DMS114 treated with DMSO at 0.1 percent for 48 hours (cell line): ENCODE measurements at regions not wholly inside any gene's neighbourhood (a gene's known extent, or its start where the extent isn't known, plus 50 kb on each side); places are given as distances from the start of the nearest gene placed in this dataset.
"Not testable (repeated sequence)": the region's sequence is repeated elsewhere in the genome, so short reads cannot be mapped to it uniquely, and the experiment has no call there.

Experiments used
- DNase-seq: peaks from one replicate; lab custom pipeline; 2025; ENCODE audit not compliant: unreplicated experiment; lab: John Stamatoyannopoulos, UW

DNA sequence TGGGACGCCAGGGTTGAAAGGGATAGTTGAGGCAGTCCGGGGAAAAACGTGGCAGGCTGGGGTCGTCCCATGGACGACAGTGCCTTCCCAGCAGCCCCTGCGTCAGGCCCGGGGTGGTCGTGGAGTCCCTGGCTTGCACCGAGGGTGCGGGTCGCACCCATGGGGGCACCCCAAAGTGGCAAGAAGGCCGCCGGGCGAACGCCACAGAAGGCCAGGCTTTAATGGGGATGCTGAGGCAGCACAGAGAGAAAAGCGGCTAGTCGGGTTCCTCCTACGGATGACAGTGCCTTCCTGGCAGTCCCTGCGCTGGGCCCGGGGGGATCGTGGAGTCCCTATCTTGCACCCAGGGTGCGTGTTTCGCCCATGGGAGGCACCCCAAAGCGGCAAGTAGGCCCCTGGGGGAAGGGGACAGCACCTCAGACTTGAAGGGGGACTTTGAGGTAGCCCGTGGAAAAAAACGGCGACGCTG lies 158.6 kb upstream of the ALG10B start:
- no peak for DNase-seq

DNA sequence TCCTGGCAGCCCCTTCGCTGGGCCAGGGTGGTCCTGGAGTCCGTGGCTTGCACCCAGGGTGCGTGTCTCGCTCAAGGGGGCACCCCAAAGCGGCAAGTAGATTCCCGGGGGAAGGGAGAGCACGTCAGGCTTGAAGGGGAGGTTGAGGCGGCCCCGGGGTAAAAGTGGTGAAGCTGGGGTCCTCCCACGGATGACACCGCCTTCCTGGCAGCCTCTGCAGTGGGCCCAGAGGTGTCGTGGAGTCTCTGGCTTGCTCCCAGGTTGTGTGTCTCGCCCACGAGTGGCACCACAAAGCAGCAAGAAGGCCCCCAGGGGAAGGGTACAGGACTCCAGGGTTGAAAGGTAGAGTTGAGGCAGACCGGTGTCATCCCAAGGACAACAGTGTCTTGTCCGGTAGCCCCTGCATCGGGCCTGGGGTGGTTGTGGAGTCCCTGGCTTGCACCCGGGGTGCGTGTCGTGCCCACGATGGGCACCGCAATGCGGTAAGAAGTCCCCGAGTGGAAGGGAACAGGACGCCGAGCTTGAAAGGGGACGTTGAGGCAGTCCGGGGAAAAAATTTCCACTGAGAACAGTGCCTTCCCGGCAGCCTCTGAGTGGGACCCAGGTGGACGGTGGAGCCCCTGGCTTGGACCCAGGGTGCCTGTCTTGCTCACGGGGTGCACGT lies 158.0 kb upstream of the ALG10B start:
- no peak for DNase-seq

DNA sequence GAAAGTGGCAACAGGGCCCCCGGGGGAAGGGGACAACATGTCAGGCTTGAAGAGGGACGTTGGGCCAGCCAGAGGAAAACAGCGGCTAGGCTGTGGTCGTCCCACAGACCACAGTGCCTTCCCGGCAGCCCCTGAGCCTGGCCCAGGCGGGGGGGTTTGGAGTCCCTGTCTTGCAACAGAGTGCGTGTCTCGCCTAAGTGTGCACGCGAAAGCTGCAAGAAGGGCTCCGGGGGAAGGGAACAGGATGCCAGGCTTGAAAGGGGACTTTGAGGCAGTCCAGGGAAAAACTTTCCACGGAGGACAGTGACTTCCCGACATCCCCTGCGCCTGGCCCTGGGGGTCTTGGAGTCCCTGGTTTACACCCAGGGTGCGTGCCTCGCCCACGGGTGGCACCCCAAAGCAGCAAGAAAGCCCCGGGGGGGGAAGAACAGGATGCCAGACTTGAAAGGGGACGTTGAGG lies 157.5 kb upstream of the ALG10B start:
- DNase-seq: no peak

DNA sequence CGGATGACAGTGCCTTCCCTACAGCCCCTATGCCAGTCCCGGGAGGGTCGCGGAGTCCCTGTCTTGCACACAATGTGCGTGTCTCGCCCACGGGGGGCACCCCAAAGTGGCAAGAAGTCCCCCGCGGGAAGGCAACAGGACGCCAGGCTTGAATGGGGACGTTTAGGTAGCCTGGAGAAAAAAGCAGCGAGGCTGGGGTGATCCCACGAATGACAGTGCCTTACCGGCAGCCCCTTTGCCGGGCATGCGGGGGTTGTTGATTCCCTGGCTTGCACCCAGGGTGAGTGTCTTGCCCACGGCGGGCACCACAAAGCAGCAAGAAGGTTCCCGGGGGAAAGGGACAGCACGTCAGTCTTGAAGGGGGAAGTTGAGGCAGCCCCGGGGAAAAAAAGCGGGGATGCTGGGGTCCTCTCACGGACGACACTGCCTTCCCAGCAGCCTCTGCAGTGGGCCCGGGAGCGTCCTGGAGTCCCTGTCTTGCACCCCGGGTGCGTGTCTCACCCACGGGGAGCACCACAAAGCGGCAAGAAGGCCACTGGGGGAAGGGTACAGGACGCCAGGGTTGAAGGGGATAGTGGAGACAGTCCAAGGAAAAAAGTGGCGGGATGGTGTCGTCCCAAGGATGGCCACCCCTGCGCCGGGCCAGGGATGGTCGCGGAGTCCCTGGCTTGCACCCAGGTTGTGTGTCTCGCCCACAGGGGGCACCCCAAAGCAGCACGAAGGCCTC lies 156.8 kb upstream of the ALG10B start:
- DNase-seq: no peak

DNA sequence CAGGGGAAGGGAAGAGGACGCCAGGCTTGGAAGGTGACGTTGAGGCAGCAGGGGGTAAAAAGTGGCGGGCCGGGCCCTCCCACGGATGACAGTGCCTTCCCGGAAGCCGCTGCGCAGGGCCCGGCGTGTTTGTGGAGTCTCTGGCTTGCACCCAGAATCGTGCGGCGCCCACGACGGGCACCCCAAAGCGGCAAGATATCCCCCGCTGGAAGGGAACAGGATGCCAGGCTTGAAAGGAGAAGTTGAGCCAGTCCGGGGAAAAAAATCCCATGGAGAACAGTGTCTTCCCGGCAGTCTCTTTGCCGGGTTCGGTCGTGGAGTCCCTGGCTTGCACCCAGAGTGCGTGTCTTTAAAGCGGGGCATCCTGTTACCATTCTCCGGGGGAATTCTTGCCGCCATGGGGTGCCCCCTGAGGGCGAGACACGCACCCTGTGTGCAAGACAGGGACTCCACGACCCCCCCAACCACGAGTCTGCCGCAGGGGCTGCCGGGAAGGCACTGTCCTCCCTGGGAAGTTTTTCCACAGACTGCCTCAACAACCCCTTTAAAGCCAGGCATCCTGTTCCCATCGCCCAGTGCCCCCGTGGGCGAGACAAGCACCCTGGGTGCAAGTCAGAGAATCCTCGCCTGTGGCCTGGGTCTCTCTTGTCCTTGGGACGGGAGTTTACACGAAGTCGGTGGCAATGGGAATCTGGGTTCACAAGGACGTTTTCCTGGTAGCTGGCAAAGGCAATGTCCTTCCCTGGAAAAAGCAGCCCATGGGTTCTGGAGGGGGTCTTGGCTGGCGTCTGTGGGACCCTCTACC lies 156.1 kb upstream of the ALG10B start:
- DNase-seq: no peak

DNA sequence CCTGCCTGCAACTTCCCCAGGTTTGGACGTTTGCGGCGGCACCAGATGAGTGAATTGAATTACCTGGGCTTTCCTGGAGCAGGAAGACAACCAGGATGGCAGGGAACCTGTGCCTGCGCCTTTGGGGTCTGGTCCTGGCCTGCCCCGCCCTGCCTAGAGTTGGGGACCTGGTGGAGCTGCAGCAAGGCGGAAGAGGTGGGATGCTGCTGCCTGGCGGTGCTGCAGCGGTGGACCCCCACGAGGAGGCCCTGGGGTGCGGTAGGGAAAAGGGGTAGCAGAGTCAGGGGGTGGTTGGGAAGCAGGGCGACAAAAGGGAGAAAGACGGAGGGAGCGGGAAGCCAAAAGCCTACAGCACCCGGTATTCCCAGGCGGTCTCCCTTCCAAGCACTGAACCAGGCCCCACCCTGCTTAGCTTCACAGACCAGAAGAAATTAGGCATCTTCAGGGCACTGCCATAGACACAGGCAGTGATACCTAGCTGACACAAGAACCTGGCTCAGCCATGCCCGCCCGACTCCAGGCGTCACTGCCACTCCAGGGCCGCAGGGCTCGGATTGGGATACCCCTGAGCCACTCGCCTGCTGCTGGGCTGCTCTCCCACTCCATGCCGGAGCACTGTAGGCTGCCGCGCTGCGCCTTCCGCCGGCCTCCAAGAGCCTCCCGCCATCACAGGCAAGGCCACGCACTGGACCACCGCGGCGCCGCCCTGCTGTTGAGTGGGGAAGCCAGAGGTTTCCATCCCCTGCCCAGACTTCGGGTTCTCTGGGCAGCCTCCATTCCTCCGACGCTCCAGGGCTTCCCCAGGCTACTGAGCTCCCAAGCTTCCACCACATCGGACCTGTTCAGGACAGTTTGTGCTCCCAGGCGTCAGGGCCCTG lies 155.2 kb upstream of the ALG10B start:
- no peak for DNase-seq

DNA sequence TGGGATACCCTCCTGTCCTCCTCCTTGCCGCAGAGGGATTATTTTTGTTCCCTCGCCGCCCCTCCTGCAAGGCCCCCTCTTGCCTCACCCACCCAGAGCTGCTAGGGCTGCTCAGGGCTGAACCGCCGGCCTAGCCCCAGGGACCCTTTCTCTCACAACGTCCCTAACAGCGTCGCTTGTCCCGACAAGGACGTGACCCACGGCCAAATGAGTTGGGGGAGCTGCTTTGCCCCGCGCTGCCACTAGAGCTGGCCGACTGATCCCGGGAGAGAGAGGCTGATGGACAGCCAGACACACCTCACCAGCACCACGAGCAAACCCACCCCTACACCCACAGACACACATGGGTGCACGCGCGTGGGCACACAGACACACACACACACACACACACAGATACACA lies 154.6 kb upstream of the ALG10B start:
- no peak for DNase-seq

DNA sequence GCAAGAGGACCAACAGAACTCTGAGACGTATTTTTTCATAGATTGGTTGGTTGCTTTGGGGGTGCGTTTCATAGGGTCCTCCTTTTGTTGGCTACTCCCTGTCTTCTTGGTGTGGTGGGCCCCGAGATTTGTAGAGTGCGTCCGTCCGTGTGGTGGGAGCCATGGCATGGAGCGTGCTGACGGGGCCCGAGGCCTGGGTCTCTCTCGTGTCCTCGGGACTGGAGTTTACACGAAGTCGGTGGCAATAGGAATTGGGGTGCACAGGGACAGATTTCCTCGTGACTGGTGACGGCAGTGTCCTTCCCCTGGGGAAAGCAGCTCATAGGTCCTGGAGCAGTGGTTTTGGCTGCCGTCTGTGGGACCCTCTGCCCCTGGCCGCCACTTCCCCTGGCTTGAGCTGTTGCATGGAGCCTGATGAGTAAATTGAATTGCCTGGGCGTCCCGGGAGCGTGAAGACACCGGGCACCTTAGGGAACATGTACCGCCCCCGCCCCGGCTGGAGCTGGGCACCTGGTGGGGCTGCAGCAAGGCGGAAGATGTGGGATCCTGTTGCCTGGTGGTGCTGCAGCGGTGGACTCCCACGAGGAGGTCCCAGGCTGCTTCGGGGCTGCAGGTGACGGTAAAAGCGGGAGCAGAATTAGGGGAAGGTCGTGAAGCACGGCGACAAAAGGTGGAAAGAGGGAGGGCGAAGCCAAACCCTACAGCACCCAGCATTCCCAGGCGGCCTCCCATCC lies 153.7 kb upstream of the ALG10B start:
- DNase-seq: no peak

DNA sequence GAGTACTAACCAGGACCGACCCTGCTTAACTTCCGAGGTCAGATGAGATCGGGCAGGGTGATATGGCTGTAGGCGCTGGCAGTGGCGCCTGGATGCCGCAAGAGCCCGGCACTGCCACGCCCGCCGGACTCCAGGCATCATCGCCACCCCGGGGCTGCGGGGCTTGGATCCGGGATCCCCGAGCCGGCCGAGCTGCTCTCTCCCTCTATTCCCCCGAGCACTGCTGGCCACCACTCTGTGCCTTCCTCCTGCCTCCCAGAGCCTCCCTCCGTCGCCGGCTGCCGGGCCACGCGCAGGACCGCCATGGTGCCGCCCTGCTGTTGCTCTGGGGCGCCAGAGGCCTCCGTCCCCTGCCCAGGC lies 153.2 kb upstream of the ALG10B start:
- no peak for DNase-seq

DNA sequence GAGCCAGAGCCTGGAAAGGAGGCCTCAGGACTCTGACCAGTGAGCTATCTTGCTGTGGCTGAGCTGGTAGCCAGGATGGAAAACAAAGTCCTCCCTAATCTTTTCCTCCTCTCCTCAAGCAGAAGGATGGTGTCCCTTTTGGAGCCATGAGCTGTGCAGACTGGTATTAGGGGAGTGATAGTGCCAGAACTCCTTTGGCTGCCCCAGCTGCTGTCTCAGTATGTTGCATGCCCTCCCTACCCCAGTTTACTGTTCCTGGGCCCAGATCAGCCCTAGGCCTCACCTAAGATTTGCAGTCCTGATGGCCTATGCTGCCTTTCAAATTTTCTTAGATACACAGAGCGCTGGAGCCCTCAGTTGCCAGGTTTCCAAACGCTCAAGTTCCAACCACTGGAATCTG lies 150.3 kb upstream of the ALG10B start:
- DNase-seq: no peak

DNA sequence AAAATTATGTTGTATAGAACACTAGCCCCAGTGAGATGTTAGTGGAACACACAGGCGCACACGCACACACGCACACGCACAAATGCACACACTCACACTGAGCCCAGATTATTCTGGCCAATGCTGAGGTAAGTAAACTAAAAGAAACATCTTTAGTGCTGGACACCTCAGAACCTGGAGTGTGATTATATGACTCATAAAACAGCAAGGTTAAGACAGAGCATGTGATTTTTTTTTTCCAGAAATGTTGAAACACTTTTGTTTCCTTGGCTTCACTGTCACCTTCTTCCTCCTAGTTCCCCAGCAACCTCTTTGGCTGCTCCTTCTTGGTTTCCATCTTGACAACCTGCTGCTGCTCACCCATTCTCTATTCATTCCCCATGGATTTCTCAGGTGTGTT lies 141.0 kb upstream of the ALG10B start:
- DNase-seq: no peak

DNA sequence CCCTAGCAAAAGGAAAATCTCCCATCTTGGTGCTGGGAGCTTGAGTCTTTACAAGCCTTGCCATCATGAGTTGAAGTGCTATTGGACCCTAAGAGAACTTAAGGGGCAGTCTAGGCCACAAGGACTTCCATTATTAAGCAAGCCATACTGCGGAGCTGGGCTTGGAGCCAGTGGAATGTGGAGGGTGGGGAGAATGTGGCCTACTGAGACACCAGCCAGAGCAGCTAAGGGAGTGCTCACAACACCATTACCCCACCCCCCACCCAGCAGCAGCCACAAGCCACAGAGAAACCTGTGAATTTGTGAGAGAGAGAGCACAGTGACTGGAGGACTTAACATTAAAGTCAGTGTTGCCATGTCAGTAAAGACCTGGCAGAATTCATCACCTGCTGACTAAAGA lies 133.0 kb upstream of the ALG10B start:
- DNase-seq: not testable (repeated sequence)

DNA sequence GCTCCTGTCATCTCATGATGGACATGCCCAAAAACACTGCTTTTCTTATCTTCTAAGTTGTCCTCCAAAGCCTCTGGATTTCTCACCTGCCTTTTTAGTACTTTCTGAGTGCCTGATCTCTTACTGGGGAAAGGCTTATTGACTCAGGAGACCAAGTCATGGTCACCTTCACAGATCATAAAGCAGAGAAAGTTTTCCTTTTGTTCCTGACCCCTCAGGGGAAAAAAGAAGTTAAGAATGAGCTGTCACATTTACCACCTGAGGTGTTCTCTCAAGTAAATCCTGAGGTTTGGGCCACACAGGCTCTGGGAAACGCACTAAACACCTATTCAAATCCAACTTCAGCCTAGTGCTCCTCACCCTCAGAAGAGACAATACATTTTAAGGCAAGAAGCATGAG lies 119.3 kb upstream of the ALG10B start:
- not testable (repeated sequence) for DNase-seq

DNA sequence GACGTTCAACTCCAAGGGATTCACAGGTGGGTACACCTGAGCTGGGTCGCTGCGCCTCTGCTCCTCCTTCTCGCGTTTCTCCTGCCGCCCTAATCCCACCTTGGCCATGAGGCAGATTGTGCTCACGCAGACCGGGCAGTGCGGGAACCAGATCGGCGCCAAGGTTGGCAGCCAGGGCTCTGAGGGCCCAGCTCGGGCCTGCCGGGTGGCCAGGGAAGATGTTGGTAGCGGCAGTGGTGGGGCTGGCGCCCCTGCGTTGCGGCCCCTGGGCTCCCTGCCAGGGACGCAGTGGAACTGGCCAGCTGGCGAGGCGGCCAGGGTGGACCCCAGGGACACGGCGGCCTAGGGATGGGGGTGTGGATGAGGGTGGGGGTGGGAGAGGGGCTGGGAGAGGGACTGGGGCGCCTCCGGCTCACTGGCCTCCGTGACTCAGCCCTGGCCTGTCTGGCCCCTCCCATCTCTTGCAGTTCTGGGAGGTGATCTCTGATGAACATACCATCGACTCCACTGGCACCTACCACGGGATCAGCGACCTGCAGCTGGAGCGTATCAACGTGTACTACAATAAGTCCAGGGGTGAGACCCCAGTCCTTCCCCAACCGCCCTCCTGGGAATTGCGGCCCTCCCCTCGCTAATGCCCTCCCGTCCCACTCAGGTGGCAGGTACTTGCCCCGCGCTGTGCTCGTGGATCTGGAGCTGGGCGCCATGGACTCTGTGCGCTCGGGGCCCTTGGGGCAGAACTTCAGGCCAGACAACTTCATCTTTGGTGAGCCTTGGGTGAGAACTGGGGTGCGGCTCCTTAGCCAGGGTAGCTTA lies 114.9 kb upstream of the ALG10B start:
- DNase-seq: no peak

DNA sequence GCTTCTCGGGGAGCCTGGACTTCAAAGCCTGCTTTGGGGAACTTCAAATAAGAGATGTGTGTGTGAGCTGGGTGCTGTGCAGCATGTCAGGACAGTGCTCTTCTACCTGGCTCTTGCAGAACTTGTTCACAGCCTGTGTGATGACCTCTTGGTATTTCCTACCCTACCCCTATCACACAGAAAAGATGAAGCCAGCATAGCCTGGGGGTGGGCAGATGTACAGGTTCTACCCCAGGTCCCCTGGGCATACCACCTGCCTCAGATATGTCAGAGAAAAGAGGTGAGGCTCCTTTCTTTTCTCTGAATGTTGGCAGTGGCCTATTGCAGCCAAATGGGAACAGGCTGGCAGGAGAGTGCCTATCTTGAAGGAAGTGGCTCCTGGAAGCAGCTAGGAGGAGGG lies 111.7 kb upstream of the ALG10B start:
- DNase-seq: no peak

DNA sequence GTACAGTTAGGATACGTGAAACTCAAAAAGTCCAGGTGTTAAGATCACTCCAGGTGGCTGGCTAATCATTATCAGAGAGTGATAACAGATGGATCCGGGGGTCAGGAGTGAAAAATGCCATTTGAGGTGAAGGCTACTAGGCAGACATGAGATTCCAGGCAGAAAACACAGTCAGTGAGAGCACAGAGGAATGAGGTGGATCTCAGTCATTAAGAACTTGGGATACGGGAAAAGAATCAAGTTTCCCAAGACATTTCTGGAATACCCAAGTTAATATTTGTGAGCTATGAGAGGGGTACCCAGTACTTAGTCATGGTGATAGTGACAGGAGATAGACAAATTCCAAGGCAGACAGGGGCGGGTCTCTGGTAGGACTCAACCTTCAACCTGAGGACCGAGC lies 94.6 kb upstream of the ALG10B start:
- DNase-seq: no peak

DNA sequence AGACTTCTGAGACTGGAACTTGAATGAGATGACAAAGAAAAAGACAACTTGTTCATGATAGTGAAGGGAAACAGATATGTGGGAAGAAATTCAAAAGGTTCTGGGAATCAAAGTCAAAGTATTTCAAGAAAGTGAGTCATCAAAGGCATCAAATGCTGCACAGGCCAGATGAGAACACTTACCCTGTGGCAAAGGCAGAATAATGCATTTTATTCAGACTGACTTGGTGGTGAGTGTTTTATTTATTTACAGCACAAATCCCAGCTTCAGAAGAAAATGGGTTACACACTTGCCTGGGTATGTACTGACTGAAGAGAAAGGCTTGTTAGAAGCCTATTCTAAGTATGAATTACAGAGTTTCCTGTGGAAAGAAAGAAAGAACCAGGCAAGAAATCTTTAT lies 78.2 kb upstream of the ALG10B start:
- DNase-seq: not testable (repeated sequence)

DNA sequence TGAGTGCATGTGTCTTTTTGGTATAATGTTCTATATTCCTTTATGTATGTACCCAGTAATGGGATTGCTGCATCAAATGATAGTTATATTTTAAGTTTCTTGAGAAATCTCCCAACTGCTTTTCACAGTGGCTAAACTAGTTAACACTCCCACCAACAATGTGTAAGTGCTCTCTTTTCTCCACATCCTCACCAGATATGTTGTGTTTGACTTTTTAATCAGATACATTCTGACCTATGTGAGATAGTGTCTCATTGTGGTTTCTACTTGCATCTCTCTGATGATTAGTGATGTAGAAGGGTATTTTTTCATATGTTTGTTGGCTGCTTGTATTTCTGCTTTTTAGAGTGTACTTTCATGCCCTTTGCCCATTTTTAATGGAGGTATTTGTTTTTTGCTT lies 62.8 kb upstream of the ALG10B start:
- no peak for DNase-seq

DNA sequence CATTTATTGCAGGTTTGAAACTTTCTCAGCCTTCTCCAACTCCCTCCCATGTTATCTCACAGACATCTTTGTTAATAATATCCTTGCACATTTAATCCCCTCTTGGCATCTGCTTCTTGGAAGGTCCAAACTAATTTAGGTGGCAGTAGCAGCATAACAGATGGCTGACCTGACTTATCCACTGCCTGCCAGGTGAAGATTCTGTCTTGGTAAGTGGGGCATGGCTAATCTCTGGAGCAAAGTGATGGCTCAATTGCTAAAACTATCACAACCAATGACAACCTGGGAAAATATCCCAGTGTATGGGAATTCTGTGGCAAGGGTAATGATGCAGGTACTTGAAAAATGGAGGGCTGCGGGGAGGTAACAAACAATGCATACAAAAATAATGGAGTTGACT lies 58.2 kb upstream of the ALG10B start:
- no peak for DNase-seq
